ENCODE measurements at regions not wholly inside any gene's neighbourhood (a gene's known extent, or its start where the extent isn't known, plus 50 kb on each side); places are given as distances from the start of the nearest gene placed in this dataset.

DNA sequence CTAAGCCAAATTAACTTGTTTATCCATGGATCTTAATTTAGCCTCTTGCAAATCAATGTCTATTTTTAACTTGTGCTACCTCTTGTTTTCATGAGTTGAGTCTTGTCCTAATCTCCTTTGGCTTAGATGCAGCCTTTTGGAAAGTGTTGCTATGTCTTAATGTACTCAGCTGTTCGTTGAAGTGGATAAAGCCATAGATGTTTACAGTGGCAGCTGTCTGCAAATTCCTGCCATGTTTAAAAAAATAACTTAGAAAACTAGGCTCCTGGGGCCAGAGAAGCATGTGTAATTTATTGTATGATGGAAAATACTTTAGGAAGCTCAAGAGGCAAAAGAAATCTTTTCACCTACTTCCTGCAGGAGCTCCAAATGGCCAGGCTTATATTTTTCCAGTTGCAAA, 253.1 kb upstream of the RHOBTB1 start:
- no peak for TF ChIP-seq PCBP1 (IDR thresholded peaks at IDR 0.05; ENCODE audit: borderline replicate concordance, low read depth, low read length)
- no peak for TF ChIP-seq FOXK2 (IDR thresholded peaks at IDR 0.05)
- no peak for TF ChIP-seq HNRNPK (IDR thresholded peaks at IDR 0.05; ENCODE audit: low read depth, low read length, poor library complexity, severe bottlenecking)
- TF ChIP-seq, protein P1, sequence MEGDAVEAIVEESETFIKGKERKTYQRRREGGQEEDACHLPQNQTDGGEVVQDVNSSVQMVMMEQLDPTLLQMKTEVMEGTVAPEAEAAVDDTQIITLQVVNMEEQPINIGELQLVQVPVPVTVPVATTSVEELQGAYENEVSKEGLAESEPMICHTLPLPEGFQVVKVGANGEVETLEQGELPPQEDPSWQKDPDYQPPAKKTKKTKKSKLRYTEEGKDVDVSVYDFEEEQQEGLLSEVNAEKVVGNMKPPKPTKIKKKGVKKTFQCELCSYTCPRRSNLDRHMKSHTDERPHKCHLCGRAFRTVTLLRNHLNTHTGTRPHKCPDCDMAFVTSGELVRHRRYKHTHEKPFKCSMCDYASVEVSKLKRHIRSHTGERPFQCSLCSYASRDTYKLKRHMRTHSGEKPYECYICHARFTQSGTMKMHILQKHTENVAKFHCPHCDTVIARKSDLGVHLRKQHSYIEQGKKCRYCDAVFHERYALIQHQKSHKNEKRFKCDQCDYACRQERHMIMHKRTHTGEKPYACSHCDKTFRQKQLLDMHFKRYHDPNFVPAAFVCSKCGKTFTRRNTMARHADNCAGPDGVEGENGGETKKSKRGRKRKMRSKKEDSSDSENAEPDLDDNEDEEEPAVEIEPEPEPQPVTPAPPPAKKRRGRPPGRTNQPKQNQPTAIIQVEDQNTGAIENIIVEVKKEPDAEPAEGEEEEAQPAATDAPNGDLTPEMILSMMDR (CRISPR knock-in tag; IDR thresholded peaks at IDR 0.05): no peak
- TF ChIP-seq POLR2A (IDR thresholded peaks at IDR 0.05; ENCODE audit: insufficient read depth in 1 of 2, low read depth in 2 of 2, low read length in 2 of 2): no peak
